Large intestine (tissue), 3 donors: ENCODE measurements at regions not wholly inside any gene's neighbourhood (a gene's known extent, or its start where the extent isn't known, plus 50 kb on each side); places are given as distances from the start of the nearest gene placed in this dataset.
A peak's percentile ranks its signal among the peaks of the same experiment; 100 is the strongest.

ENCODE experiments used
- DNase-seq, 2 donors: peaks; one replicate each; pipeline versions ENCODE4 v3.0.0 to v3.0.0-alpha.2; 2013
- H3K27ac ChIP-seq: one replicate; pipeline ENCODE4 v1.5.1; 2013; ENCODE audit warnings: low read length
- H3K27me3 ChIP-seq: 2 replicates; pipeline ENCODE4 v1.6.1; 2013; ENCODE audit warnings: low read length; ENCODE audit not compliant: control insufficient read depth, insufficient read depth
- H3K36me3 ChIP-seq: 2 replicates; pipeline ENCODE4 v1.6.1; 2013; ENCODE audit warnings: low read length; ENCODE audit not compliant: control insufficient read depth, insufficient read depth
- H3K4me1 ChIP-seq: one replicate; pipeline ENCODE4 v1.6.1; 2013; ENCODE audit warnings: low read length; ENCODE audit not compliant: control insufficient read depth, insufficient read depth
- H3K4me3 ChIP-seq: one replicate; pipeline ENCODE4 v1.5.1; 2013; ENCODE audit warnings: low read length
- H3K9me3 ChIP-seq: one replicate; pipeline ENCODE4 v1.6.1; 2013; ENCODE audit warnings: mild to moderate bottlenecking, low read depth, low read length, moderate library complexity; ENCODE audit not compliant: control insufficient read depth
- whole genome bisulfite sequencing: methylation state at CpG from one replicate; pipeline ENCODE4 v1.1.5; 2013; ENCODE audit warnings: low lambda C conversion rate; ENCODE audit not compliant: insufficient coverage; 5-methylcytosine and 5-hydroxymethylcytosine counted together

DNA sequence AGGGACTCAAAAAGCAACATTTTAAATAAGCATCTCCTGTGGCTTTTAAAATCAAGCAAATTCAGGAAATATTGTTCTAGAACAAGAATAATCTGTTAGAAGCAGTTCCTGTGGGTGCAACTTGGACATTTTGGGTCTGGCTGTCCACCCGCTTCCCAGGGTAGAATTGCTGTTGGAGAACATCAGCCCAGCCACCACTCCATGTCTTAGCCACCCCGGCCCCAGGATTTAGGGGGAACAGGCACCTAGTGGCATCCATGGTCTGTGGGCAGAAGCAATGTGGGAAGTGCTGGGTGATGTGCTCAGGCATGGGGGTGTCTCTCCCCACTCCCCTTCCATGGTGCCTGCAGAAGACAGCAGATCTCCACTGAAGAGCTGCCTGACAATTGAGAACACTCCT, 162.6 kb downstream of the KLF13 start:
- H3K27me3 ChIP-seq: peaks cover 34% of the 10 kb centered on the region
- no peaks in the 10 kb centered on the region for H3K36me3 ChIP-seq
- peaks cover 7% of the 10 kb centered on the region for H3K4me1 ChIP-seq
- no peak for DNase-seq
- H3K4me3 ChIP-seq: no peak overlapping the region
- WGBS: 100% methylated on average over 1 of the region's 2 CpGs
- H3K27ac ChIP-seq: no peak overlapping the region
- peaks cover 5% of the 10 kb centered on the region for H3K9me3 ChIP-seq

GRCh38 chr15:31489801-31490646, 163.4 kb downstream of the KLF13 start:
- Histone ChIP-seq H3K27ac (no peak overlapping the region), H3K27me3 (peaks cover 26% of the 10 kb centered on the region), H3K4me3 (no peak overlapping the region), H3K9me3 (no peaks in the 10 kb centered on the region), H3K36me3 (no peaks in the 10 kb centered on the region), H3K4me1 (peaks cover 7% of the 10 kb centered on the region)
- WGBS: no CpG with 5 or more reads among the region's 12 CpGs
- DNase-seq: peak in 1 of 2 donors; percentile 40

DNA sequence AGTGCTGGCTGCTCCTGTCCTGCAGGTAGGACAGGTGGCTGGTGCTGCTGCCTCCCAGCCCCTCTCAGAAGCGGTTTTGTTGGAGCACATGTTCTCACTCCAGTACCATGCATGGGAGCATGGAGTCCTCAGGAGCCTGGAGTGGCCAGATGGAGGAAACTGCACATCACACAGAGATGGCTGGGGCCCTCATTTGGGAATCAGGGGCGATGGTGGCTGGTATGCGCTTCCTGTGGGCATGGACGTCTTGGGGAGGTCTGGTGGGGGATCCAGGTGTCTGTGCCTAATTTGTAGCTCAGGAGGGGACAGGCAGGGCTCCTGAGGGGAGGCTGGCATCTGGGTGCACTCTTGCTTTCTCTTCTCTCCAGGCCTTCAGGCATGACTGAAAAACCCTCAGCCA, 168.2 kb downstream of the KLF13 start:
- no peaks in the 10 kb centered on the region for H3K4me1 ChIP-seq
- no peak overlapping the region for H3K27ac ChIP-seq
- WGBS: no CpG with 5 or more reads among the region's 4 CpGs
- no peak overlapping the region for H3K4me3 ChIP-seq
- no peaks in the 10 kb centered on the region for H3K9me3 ChIP-seq
- H3K27me3 ChIP-seq: no peaks in the 10 kb centered on the region
- H3K36me3 ChIP-seq: no peaks in the 10 kb centered on the region
- DNase-seq: no peak

DNA sequence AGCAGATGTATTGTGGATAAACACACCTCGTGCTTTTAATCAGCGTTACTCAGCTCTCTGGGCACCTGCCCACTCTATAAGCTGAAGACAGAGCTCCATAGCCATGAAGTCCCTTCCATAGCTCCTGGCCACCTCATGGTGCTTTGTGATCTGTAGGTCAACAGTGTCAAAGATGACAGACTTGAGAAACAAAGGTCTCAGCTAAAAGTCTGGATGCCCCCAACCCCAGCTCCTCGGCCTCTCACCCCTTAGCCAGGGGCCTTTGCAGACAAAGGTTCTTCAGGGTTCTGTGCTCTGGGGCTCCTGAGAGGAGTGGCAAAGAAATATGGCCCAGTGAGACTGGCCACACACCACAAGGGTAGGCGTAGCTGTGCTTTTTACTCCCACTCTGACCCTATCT, 168.6 kb downstream of the KLF13 start:
- H3K9me3 ChIP-seq: no peaks in the 10 kb centered on the region
- WGBS: no CpG with 5 or more reads among the region's 4 CpGs
- no peak overlapping the region for H3K27ac ChIP-seq
- no peak for DNase-seq
- no peak overlapping the region for H3K4me3 ChIP-seq
- no peaks in the 10 kb centered on the region for H3K4me1 ChIP-seq
- H3K27me3 ChIP-seq: no peaks in the 10 kb centered on the region
- H3K36me3 ChIP-seq: no peaks in the 10 kb centered on the region

GRCh38 chr15:31497838-31498237, 171.2 kb downstream of the KLF13 start:
- no CpG with 5 or more reads among the region's 2 CpGs for WGBS
- H3K9me3 ChIP-seq: no peaks in the 10 kb centered on the region
- H3K4me1 ChIP-seq: no peaks in the 10 kb centered on the region
- no peak overlapping the region for H3K4me3 ChIP-seq
- no peak overlapping the region for H3K27ac ChIP-seq
- no peak for DNase-seq
- no peaks in the 10 kb centered on the region for H3K27me3 ChIP-seq
- H3K36me3 ChIP-seq: no peaks in the 10 kb centered on the region

DNA sequence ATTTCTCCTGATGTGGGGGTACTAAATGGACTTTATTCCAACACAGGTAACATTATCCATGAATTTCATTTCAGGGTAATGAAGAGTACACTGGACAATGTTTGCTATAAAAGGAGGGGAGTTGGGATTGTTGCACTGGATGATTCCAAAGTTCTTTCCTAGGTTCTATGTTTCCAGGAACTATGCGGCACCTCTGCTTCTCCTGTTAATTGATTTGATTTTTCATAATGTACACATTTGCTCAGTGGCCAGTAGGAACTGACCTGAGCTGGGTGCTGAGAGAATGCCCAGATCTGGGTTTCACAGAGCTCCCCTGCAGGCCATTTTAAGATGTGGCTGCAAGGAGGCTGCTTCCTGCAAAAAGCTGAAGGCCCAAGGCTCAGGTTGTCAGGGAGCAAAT, 171.7 kb downstream of the KLF13 start:
- H3K4me1 ChIP-seq: no peaks in the 10 kb centered on the region
- DNase-seq: no peak
- no peaks in the 10 kb centered on the region for H3K27me3 ChIP-seq
- no peaks in the 10 kb centered on the region for H3K36me3 ChIP-seq
- no peak overlapping the region for H3K27ac ChIP-seq
- no CpG with 5 or more reads among the region's 1 CpG for WGBS
- no peak overlapping the region for H3K4me3 ChIP-seq
- H3K9me3 ChIP-seq: no peaks in the 10 kb centered on the region

- DNase-seq: no peak
- Histone ChIP-seq H3K27me3 (no peaks in the 10 kb centered on the region), H3K9me3 (no peaks in the 10 kb centered on the region), H3K27ac (no peak overlapping the region), H3K4me1 (no peaks in the 10 kb centered on the region), H3K4me3 (no peak overlapping the region), H3K36me3 (no peaks in the 10 kb centered on the region)
- WGBS: no CpG with 5 or more reads among the region's 4 CpGs
These were observed 172.1 kb downstream of the KLF13 start for GRCh38 chr15:31498756-31499155.

GRCh38 chr15:31499236-31499952, 172.8 kb downstream of the KLF13 start:
- Histone ChIP-seq H3K27ac (no peak overlapping the region), H3K27me3 (no peaks in the 10 kb centered on the region), H3K4me1 (no peaks in the 10 kb centered on the region), H3K36me3 (no peaks in the 10 kb centered on the region), H3K4me3 (no peak overlapping the region), H3K9me3 (no peaks in the 10 kb centered on the region)
- WGBS: no CpG with 5 or more reads among the region's 13 CpGs
- DNase-seq: no peak

DNA sequence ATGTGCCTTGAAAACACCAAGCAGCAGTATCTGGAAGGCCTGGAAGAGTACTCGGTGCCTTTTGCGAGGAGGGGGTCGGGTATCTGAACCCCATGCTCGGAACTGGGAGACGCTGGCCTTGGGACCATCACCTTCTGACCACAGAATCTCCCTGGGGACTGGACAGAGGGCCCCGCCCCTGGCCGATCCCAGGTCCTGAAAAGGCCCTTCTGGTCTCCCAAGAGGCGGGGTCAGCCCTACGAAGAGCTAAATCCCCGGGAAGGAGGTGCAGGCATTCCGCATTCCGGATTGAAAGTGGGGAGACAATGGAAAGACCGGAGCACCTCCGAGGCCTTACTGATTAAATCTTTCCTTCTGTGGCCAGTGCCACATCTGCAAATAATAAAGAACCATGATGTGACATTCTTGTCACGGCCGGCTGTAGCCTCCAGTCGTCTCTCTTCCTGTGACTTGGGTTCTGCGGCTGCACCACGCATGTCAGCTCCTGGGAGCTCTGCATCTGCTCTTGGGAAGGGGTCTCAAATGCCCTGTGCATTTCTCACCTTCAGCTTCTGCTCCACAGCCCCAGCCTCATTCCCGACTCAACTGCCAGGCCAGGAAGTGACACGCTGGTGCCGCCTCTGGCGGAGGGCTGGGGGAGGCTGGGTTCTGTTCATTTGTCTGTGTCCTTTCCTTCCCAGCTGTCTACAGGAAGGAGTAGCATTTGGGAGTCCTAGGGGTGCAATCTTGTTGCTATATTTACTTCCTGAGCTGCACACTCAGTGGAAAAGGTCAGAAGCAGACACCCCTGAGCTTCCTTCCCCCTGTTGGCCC, 173.5 kb downstream of the KLF13 start:
- Histone ChIP-seq H3K36me3 (no peaks in the 10 kb centered on the region), H3K9me3 (no peaks in the 10 kb centered on the region), H3K27me3 (no peaks in the 10 kb centered on the region), H3K4me1 (no peaks in the 10 kb centered on the region), H3K4me3 (no peak overlapping the region), H3K27ac (no peak overlapping the region)
- WGBS: no CpG with 5 or more reads among the region's 23 CpGs
- no peak for DNase-seq

DNA sequence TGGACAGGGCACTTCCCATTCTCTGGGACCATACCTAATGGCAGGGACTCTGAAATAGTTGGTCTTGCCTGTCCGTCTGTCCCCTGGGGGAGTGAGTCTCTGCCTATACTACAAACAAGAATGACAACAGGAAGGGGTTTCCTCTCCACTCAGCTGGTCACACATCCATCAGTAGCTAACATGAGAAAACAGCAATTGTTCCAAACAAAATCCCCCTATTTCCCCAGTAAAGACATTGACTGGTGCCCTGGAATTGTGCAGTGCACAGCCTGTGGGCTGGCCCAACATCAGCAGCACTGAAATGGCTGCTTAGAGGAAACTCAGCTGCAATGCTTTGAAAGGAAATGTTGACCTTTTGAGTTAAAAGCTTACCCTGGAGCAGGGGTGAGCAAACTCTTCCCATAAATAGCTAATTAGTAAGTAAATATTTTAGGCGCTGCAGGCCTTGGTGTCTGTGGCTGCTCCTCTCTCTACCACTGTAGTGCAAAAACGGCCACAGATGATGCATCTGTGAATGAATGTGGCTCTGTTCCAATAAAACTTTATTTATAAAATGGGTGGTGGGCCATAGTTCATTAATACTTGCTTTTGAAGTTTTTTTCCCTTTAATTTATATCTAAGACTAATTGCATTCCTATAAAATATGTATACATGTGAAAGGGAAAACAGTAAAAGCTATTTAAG, 174.3 kb downstream of the KLF13 start:
- DNase-seq: no peak
- no peaks in the 10 kb centered on the region for H3K27me3 ChIP-seq

More for the DNA sequence above, 174.3 kb downstream of the KLF13 start:
- Histone ChIP-seq H3K9me3 (no peaks in the 10 kb centered on the region), H3K27ac (no peak overlapping the region), H3K36me3 (no peaks in the 10 kb centered on the region), H3K4me1 (no peaks in the 10 kb centered on the region), H3K4me3 (no peak overlapping the region)
- WGBS: no CpG with 5 or more reads among the region's 3 CpGs
